ENCODE measurements at regions not wholly inside any gene's neighbourhood (a gene's known extent, or its start where the extent isn't known, plus 50 kb on each side); places are given as distances from the start of the nearest gene placed in this dataset.

DNA sequence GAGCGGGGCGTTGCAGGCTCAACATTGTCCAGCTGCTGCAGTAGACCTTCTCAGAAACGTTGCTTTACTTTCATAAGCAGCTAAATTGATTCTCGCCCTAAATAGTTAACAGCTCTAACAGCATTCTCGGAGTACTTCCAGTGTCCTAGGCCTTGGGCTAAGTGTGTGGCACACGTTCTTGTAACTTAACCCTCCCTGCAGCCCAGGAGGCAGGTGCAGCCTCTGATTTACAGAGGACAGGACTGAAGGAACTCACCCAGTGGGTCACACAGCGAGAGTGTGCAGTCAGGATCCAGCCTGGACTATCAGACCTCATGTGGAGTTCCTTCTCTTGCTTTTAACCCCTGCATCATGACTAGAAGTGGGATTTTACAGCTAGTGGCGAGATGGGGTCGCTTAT, 312.8 kb upstream of the C2CD4B start:
- DNase-seq: no peak

DNA sequence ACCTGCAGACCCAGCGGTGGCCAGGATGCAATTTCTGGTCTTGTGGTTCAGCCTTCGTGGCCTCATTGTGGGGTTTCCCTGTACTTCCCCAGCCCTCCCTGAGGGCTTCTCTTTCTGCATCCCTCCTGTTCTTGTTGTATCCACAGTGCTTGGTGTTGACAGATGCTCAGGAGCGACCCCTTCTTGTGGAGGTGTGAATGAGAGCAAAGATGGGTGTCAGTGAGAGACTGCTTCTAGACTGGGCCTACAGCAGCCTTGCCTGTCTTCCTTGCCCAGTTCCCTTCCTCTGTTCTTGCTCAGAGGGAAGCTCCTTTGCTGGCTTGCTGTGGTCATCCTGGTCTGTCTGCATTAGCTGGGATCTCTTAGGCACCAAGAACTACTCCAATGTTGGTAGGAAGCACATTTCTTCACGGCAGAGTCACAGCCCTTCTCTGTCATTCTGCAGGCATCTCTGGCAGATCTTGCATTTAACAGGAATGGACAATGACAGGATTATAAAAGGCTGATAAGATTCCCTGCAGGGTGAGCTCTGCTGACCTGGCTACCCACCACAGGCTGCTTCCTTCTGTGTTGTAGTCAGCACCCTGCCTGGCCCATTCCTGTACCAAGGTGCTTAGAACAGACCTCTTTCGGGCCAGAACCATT, 317.8 kb upstream of the C2CD4B start:
- peak in 1 of 2 donors; percentile 0 for DNase-seq

DNA sequence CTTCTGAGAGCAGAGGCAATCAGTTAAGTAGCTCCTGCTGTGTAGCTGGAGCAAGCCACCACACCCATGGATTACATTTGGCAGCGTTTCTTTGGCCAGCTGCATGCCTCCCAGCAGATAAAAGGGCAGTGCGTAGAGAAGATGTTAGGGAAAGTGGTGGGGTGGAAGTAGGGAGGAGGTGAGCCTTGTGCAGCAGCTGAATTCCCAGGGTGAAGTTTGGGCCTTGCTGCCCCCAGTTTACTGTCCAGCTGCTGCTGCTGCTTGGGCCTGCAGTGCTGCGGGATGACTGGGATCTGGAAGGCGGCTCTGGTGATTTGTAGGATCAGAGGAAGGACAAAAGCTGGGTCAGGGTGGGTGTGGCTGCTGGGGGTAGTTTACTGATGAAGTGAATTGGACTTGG, 318.7 kb upstream of the C2CD4B start:
- DNase-seq: no peak

DNA sequence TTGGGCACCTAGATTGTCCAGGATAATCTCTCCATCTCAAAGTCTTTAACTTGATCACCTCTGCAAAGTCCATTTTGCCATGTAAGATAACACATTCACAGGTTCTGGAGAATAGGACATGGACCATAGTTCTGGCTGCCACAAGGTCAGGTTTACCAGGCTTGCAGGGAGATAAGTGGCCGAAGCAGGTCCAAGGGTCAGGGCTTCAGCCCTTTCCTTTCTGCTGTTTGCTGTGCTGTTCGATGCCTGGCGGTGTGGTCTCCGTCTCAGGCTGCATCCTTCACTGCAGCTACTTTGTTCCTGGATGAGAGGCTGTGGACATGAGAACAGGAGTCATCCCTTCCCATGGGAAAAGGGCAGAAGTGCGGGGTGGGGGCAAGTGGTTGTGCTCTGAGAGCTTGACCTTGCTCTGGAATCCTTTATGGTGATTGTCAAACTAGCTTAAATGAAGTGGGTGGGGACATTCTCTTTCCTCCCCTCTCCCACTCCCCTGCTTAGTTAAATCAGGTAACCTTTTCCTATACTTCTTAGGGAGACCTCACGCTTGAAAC, 320.2 kb upstream of the C2CD4B start:
- no peak for DNase-seq

DNA sequence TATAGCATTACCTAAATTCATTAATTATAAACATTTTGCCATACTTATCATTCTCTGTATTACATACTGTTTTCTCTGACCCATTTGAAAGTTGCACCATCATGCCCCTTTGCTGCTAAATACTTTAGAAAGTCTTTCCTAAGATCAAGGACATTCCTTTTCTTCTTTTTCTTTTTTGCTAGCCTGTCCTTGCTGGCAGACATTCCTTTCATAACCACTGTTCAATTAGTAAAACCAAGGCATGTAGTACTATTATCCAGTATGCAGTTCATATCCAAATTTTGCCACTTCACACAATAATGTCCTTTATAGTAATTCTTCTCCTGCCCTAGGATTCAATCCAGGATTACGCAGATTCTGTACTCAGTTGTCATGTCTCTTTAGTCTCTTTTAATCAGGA, 321.0 kb upstream of the C2CD4B start:
- DNase-seq: no peak

DNA sequence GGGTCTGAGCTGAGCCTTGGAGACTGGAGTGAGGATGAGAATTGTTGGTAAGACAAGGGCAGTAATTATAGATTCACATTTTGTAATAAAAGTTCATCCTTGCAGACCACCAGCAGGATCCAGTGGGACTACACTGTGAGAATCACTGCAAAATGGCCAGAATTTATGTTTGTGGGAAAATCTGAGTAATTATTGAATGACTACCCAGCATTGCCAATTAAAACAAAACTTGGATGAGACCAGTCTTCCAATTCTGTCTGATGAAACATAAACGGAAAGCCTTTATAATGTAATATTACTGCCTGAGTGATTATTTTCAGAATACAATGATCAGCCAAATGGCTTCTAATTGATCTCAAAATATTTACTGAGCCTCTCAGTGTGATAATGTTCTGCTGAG, 323.3 kb upstream of the C2CD4B start:
- no peak for DNase-seq

DNA sequence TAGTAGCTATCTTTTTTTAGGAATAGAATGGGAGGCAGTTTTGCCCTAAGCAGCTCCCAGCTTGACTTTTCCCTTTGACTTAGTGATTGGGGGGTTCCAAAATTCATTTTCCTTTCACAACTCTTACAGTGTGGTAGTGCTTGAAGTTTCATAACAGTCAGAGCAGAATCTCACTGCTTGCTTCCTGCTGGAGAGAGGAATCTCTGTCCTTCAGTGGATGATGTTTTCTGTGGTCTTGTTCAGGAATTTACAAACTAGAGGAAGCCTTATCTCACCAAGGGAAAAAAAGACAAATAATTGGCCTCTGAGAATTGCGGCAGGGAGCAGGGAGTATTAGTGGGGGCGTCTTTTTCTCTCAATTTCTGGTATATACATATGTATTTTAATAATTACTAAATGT, 326.6 kb upstream of the C2CD4B start:
- DNase-seq: no peak

DNA sequence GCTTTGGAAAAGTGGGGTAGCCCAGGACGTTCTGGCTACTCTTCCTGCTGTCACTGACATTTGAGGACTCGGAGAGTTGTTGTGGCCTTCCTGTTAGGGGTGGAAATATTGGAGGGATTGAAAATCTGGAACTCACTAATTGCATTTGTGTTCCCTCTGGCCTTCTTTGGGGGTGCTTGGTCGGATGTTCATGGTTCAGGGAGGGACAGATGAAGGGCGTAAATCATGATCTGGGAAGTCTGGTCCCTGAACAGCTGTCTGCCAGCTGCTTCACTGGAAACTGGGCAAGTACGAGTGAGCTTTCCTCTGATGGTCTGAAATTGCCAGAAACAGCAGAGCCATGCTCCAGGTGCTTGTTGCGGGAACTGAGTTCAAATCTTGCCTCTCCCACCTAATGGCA, 327.8 kb upstream of the C2CD4B start:
- DNase-seq: no peak

DNA sequence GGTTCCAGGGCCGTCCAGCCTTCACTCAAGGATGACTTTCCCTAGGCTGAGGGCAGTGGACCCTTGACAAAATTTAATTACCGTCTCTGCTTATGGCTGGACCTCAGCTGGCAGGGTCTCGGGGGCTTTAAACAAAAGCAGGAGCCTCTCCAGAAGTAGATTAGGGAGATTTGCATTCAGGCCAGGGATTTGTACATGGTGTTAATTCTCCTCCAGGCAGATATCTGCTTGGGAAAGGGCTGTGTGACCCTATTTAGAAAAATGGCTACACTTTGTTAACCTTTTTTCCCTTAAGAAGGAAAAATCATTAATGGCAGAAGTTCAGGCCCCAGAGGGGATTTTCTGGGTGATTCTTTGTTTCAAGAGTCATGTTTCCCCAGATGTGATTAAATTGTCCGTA, 329.1 kb upstream of the C2CD4B start:
- no peak for DNase-seq

DNA sequence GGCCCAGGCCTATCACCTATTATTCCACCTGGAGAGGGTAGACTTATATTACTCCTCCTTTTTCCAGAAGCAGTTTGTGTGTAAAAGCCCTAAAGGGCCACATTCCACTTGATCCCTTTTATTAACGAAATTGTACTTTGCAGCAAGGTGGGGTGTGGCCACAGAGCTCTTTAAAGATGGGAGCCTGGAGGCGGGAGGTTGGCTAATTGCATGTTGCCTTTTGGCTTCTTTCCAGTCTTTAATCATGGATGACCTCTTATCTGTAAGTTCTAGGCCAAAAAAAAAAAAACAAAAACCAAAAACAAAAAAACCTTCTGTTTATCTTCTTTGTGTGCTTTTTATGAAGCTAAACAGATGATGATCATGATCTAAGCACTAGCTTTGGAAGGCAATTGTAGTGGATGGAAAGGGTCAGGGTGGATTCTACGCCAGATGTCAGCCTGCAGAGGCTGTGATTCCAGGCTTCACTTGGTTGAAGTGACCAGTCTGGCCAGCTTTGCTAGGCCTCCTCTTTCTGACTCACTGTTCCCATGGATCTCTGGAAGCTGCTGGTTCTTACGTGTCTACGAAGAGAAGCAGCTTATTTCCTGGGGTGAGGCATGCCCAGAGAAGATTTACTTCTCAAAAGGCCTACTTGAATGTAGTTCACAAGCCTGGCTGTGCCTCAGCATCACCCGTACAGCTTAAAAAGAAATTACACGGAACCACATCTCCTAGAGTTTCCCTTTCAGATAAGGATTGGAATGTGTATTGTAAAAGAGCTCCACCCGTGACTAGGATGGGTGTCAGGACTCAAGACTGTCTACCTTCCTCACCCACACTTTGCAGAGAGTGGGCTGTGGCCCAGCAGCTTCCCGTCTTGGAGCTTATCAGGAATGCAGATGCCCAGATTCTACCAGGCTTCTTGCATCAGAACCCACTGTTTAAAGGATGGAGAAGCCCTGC, 330.9 kb upstream of the C2CD4B start:
- DNase-seq: no peak

DNA sequence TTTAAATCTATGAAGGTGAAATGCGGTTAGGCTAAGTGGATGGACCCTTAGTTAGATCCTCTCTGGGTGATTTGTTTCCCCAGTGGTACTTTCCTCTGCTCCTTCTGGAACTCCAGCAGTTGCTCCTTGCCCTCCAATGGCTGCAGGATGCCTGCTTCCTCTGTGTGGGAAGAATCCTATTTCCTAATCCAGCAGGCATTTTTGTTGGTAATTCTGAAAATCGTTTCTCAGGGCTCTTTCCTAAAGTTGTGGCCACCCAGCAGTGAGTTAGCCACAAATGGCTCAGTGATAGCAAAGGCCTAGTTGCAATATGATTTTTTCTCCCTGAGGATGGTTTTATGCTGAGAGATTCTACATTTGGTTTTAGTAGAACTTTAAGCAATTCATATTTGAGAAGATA, 332.3 kb upstream of the C2CD4B start:
- no peak for DNase-seq

DNA sequence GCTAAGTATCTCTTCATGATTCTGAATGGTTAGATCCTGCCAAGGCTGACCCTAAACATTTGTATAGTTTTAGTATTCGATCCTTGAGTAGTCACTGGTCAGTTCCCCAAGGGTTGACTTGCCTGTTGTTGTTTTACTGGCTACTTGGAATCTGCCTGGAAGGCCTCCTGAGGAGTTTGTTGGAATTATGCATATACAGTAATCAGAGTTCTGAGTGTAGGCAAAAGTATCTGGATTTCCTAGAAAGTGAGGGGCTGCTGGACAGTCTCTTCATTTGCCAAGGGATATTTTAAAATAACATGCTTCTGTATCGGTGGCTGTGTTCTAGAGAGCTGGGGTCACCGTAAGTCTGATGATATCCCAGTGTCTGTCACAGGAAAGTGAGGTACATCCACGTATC, 333.2 kb upstream of the C2CD4B start:
- DNase-seq: no peak

DNA sequence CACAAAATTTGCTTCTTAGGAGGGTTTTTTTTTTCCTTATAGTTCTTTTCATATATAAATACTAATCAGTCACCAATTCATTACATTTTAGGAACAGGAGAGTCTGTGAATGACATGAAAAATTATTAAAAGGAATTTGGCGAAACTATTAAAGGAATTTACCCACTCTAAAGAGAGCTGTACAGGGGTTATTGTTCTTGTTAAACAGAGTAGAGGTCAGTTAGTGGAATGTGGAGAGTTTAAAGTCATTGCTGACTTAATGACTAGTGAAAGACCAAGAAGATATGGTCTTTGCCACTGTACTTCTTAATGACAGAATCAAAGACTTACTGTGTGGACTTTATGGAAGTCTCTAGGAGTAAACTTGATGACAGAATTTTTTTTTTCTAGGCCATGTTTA, 333.6 kb upstream of the C2CD4B start:
- no peak for DNase-seq

DNA sequence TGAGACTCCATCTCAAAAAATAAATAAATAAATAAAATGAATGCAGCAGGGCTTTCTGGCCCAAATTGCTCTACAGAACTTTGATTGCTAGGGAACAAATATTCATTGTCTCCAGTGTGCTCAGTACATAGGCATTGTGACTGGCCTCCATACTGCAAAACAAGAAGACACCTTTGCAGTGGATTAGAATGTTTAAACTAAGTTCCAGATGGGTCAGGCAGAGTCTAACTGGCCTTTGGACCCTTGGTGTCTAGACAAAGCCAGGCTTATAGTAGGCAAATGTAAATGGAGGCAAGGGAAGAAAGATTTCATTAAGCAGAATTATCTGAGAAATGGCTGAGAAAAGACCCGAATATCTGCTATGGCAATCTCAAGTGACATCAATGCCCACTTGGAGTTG, 335.2 kb upstream of the C2CD4B start:
- no peak for DNase-seq

DNA sequence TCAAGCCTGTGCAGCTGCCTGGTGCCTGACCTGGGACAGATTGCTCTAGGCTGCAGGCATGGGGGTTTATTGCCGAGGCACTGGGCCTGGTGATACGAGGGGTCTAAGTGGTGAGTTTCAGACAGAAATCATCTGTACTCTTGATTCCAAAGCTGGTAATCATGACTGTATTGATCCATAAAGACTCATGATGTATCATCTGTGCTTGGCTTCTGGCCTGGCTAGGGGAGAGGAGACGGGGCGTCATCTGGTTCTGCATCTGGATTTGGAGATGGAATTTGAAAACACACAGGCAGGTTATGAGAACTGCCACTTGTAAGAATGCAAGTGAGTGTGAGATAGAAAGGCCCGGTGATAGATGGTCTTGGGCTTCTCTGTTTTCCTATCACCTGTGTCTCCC, 337.4 kb upstream of the C2CD4B start:
- DNase-seq: no peak

DNA sequence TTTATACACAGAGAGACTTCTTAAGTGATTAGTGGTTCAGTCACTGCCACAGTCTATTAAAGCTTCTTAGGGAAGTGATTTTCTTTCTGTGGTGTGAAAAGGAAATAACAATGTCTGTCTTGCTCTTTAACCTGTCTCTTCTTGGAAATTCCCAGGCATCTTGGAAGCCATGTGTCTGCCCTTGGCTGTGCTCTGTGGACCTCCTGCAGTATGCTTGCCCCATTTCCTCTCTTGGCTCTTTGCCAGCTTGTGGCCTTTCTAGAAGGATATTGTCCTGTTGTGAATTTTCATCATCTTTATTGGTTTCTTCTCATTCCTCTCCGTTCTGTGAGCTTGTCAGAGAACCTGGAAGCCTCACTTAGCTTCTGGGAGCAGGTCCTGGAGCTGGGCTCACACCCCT, 338.4 kb upstream of the C2CD4B start:
- DNase-seq: no peak

DNA sequence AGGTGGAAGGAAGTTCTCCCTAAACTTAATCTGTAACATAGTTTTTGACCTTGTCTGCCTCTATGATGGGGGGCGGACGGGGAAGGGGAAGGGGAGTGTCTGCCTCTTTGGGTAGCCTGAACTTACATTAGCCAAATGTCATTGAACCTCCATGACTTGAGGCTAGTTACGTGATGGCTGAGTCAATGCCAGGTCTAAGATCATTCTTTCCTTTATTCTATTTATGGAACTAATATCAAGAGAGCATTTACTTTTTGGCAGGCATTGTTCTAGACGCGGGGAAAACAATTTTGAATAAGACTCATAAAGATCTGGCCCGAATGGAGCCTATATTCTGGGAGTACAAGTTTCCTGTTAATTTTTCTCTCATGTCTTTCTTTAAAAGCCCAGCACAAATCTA, 340.7 kb upstream of the C2CD4B start:
- no peak for DNase-seq

DNA sequence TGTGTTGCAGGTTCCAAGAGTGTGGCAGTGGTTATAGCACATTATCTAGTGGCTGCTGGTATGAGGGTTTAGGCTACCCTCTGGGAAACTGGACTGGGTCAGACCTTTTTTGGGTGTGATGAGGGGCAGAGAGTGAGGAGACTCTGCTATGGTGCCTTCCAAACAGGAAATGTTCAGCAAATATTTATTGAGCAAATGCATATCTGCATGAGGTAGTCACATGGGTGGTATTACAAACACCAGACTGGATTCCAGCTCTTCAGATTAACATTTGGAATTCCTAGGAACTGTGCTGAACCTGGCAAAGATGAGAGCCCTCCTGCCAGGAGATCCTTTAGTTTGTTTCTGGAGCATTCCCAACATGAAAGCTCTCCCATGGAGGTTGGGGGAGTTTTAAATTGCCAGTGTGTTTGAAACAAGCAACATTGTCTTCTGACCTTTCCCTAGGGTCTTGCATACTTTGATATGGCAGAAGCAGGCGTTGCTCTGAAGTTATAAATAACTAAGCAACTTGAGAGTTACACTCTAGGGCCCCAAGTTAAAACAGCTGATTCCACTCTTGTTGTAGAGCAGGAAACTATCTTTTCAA, 341.2 kb upstream of the C2CD4B start:
- no peak for DNase-seq

DNA sequence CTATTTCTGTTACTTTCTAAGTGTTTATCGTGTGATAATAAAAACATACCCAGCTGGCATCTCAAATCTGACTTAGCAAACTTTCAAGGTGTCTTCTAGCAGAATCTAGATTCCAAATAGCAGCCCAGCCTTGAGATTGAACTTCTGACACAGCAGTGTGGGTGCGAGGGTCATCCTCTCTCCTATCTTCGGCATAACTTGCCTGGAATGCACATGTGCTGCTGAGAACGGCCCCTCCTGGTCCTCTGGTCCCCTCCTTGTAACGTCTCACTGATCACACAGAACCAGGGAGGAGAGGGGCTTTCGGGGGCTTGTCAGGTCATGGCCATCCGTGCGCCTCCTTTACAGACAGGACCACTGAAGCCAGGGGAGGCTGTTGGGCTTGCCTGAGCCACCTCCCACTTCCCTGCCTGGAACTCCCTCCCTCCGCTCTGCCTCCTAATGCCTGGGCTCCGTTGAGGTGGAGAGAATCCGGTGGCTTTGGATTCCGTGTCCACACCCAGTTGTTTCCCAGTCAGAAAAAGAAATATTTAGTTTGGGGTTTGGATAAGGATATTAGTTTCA, 344.4 kb upstream of the C2CD4B start:
- no peak for DNase-seq

DNA sequence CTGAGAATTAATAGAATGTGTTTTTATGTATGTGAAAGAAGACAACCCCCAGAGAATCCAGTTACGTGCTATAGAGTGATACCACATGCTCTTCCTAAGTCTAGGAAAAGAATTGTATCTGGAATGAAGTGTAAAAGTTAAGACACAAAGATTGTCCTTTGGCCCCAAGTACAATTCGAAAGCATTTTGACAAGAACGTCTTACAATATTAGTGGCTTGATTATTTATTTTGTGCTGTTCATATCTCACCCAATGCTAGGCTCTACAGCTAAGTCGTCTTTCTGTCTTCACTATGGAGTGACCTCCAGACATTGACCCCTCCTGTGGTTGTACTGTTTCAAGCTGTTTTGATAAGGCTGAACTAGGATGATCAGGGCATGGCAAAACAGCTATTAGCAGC, 345.7 kb upstream of the C2CD4B start:
- no peak for DNase-seq

DNA sequence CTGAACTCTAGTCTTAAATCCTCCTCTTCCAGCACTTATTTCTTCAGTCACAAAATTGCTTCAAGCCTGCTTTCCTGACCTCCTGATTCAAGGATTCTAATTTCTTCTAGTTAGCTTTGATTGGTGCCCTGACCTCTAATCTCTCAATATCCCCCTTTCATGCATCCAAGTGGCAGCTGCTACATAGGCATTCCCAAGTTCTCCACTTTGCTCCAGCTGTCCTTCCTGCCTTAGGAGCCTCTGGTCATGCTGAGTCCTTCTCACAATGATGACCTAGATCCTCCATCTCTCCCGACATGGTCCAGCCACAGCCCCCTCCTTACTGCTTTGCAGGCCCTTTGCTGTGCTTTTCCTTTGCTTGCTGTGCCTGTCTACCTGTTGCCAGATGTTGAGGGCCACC, 347.8 kb upstream of the C2CD4B start:
- no peak for DNase-seq

DNA sequence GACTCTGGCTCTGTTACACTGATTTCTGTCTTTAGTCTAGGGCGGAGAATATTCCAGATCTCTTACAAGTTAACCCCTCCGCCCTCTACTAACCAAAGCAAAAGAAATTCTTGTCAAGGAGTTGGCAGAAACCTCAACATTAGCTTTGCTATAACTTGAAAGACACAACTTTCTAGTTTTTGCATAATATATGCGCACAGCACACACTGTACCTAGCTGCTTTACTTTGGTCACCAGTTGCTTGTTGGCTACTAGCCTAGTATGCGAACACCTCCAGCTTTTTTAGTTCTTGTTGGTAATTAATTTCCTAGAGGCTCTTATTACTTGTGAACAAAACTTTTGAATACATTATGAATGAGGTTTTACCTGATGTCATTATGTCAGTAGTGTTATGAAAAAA, 348.8 kb upstream of the C2CD4B start:
- DNase-seq: no peak

DNA sequence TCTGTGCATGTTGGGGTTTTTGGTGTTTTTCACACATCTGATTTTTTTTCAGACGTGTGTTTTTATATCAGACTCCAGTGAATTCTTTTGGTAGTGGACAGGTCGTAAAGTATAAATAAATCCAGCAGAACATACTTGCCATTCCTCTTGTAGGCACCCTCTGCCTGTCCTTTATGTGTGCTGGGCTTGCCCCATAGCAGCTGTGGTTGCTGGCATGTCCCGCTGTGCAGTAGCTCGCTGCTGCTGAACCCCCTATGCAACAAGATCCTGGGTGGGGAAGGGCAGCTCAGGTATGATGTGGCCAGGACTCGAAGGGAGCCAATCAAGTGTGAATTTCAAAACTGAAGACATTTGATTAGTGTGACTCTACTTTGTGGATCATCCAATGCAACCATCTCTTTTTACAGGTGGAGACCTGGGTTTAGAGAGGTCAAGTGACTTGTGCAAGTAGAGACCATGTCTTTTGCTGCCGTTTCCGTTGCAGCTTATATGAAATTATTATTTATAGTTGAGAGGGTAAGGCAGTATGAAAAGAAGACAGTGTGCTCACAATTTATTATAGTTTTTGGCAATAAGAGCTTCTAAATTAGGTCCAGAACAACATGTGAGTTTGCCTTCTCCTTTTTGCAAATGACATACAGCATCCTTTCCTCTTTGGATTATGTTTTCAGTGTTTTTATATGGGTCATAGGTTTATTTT, 350.8 kb upstream of the C2CD4B start:
- DNase-seq: no peak

Data from bone marrow (tissue), 2 donors.